ENCODE measurements at regions not wholly inside any gene's neighbourhood (a gene's known extent, or its start where the extent isn't known, plus 50 kb on each side); places are given as distances from the start of the nearest gene placed in this dataset.

GRCh38 chr1:36743286-36744005 lies 260.7 kb upstream of the CSF3R start:
- DNase-seq, result no peak

GRCh38 chr1:36741066-36741465 lies 258.4 kb upstream of the CSF3R start:
- no peak for DNase-seq

- DNase-seq, result no peak
Measured at GRCh38 chr1:36740446-36740845, 257.7 kb upstream of the CSF3R start.

- DNase-seq, result no peak
Measured at GRCh38 chr1:36739703-36740289, 257.1 kb upstream of the CSF3R start.

GRCh38 chr1:36738245-36738644 lies 255.5 kb upstream of the CSF3R start:
- no peak for DNase-seq

DNA sequence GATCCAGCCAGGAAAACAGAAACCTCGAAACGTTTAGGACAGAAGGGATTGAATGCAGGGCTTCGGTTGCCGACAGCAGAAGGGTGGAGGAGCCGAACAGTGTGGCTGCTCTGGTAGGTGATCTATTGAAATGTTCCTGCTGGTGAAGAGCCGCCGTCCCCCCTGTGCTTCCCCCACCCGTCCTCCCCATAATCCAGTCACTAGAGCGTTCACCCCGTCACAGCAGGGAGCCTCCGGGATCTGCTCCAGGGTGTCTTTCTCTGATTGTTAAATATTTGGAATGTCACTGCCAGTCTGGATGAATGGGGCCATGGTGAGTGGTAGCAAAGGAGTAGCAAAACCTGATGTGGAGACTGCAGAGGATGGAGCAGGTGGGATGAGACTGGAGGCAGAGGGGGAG lies 255.1 kb upstream of the CSF3R start:
- DNase-seq, result no peak

DNA sequence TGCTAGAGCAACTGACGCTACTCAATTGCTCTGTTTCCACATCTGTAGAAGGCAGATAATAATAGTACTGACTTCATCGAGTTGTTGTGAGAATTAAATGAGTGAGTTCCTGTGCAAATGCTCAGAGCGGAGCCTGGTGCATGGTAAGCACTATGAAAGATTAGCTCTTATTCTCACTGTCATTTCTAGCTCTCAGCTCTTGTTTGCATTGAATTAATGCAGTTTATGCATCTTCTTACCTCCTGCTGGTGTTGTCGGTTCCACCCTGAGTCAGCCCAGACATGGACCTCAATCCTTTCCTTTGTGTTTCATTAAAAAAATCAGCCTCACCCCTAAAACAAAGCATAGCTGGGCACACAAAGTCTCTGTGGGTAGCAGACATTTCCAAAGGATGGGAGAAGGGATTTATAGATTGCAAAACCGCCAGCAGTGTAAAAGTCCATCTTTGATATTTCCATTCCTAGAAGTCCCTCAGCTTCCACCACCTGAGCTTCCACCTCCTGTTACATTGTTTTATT lies 254.4 kb upstream of the CSF3R start:
- no peak for DNase-seq

- no peak for DNase-seq
Measured at GRCh38 chr1:36735939-36736730, 253.4 kb upstream of the CSF3R start.

DNA sequence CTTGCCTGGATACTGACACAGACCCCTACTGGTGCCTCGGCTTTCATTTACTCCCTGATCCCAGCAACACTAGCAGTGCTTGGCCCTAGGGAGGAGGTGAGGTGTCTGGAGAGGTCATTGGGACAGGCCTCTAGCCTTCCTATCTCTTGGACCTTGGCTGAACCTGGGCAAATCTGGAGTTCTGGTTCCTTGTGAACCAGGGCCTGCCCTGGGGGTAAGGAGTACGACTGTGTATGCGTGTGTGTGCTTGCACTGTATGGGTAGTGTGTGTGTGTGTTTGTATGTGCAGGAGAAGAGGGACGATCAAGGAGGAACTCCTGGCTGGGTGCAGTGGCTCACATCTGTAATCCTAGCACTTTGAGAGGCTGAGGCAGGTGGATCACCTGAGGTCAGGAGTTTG lies 252.7 kb upstream of the CSF3R start:
- no peak for DNase-seq

DNA sequence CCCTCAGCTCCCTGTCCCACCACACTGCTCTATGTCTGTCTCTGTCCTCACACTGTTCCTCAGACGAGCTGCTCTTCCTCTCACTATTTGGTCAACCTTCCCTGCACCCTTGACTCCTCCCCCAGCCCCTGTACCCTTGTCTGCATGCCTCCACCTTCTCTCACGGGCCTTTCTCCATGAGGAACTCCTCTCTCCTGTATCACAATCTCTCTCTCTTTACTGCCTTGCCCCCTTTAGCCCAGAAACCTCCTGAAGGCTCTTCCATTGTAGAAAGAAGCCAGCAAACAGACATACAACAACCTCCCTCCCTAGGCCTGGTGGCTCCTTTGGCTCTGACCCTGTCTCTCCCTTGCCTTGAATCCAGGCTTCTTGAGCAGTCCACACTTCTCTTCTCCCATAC lies 251.6 kb upstream of the CSF3R start:
- no peak for DNase-seq

- no peak for DNase-seq
Measured at GRCh38 chr1:36733748-36734147, 251.0 kb upstream of the CSF3R start.

- no peak for DNase-seq
Measured at GRCh38 chr1:36732015-36732356, 249.3 kb upstream of the CSF3R start.

DNA sequence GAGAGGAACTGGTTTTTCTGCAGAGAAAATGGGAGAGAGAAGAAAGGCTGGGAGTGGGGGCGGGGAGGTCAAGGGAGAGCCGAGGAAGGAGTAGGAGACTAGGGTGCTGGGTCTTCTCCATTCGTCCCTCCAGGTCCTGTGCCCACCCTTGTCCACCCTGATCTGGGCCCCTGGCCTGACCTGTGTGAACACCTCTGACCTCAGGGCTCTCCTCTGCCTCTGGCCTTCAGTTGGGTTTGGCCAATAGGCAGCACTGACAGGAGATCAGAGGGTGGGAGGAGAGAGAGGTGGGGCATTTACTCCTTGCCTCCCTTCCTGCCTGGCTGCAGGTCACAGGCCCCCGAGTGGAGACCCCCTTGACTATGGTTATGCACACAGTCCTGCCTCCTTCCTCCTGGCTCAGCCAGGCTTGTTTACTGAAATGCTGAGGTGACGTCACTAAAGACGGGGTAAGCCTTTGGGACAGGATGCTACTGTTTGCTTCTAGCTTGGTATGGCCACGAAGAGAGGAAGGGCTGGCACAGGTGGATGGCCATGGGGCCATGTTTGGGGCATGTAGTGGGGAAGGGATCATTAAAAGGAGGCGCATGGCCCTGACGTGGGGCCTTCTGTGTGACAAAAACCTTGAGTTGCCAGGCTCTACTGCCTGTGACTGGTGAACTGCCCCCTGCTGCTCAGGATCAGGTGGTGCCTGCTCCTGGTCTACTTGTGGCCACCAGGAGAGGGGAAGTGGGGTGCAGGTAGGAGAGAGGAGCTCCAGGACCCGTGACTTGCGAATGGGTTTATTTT lies 248.7 kb upstream of the CSF3R start:
- DNase-seq, result peak; percentile 8

DNA sequence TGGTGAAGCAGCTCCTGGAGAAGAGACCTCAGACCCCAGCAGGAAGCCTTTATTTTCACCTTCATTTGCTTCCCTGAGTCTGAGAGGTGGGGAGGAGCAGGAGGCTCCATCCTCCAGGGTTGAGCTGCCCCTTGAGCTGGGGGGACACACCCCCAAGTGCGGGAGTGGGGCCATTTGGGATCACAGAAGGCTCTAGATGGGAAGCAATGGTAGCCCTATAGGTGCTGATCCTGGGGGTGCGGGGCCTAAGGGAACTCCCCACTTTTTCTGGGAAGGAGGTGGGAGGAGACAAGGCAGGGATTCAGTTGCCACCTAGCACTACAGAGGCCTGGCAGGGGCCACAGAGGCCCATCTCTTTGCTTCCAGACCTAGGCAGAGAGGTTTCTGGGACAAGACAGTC lies 247.9 kb upstream of the CSF3R start:
- DNase-seq, result no peak

DNA sequence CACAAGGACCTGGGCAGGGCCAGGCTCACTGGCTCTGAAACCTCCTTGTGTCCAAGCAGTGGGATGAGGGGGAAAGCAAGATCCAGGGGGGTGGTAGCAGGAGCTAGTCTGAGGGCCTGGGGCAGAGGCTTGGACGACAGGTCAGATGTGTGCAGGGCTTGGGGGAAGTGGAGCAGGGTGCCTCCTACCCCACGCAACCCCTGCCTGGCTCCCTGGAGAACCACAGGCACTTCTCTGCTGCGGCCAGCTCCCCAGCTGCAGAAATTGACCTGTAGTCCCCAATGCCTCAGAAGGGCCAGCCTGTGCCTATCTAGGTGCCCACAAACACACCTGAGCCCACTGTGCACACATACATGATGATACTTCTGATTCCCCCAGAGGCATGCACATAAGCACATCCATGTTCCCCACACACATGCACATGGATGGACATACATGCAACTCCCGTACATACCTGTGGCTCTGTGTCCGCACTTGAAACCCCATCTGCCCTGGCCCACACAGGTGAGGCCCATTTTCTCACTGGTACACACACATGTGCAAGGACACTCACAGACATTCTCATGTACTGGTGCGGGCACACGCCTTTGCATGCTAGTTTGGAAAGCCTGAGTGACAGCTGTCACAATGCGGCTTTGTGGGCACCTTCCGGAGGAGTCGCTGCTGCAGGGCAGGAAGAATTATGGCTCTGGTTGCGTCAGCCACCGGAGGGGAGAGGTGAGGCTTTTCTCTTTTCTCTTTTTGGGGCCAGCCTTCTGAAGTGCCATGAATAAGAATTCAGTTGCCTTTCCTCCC lies 247.2 kb upstream of the CSF3R start:
- no peak for DNase-seq

- DNase-seq, result no peak
Measured at GRCh38 chr1:36729289-36729688, 246.6 kb upstream of the CSF3R start.

- DNase-seq, result no peak
Measured at GRCh38 chr1:36728846-36729245, 246.1 kb upstream of the CSF3R start.

DNA sequence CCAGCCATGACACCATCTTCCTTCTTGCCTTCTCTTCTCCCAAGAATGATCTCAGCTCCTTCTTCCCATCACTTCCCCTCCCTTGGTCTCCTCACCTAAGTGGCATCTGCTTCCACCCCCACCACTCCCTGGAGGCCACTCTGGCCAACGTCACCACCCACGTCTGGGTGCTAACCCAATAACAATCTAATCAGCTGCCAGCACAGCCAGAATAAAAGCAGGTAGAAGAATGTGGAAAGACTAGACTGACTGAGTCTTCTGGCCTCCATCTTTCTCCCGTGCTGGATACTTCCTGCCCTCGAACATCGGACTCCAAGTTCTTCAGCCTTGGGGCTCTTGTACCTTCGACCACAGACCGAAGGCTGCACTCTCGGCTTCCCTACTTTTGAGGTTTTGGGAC lies 245.3 kb upstream of the CSF3R start:
- DNase-seq, result no peak

GRCh38 chr1:36725151-36725550 lies 242.4 kb upstream of the CSF3R start:
- DNase-seq, result no peak

DNA sequence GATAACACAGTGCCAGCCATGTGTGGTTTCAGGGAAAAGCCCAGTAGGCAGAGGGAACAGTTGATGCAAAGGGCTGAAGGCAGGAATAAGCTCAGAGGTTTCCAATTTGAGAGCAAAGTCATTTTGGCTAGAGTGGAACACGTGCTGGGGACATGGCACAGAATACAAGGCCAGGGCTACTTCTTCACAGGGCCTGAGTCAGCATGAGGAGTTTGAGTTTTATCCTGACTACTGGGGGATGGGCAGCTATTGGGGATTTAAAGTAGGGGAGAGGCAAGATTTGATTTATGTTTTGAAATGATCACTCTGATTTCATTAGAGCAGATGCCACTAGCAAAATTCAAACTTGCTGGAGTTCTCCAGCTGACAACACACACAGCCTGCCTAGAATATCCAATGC lies 241.1 kb upstream of the CSF3R start:
- no peak for DNase-seq

DNA sequence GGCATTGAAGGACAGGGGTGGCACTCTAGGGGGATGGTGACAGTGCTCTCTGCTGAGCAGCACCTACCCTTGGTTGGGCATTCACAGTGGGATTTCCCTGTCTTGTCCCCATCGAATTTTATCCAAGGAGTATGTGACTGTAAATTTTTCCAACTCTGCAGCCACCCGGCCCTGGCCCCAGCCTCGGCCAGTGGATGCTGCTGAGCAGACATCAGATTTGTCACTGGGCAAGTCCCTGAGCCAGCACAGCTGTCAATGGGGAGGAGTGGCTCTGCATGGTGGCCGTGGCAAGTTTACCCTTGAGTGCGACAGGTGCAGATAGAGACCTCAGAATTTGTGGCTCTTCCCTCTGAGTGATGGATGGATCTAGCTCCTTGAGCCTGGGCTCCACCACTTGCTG lies 240.2 kb upstream of the CSF3R start:
- DNase-seq, result no peak

DNA sequence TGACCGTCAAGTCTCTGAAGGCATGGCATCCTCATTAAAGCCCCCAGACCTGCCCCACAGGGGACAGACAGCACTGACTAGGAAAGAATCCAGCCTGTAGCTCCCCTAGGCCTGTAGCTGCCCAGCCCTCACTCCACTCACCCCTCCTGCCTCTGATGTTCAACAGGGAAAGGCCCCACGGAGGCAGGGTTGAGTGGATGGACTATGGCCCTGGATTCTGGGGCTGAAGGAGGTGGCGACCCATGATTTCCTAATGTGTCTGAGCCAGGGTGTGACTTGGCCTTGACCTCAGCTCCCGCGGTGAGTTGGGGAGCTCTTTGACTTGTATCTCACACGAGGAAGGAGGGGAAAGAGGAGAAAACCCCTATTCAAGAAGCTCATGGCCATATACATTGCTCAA lies 238.5 kb upstream of the CSF3R start:
- DNase-seq, result no peak

Measured in stimulated activated CD4-positive, alpha-beta T cell treated with anti-CD3 and anti-CD28 coated beads, Interleukin-15, amount 100 ng/mL, for 24 hours (primary cell).